Adipocyte (in vitro differentiated cells): ENCODE measurements at regions not wholly inside any gene's neighbourhood (a gene's known extent, or its start where the extent isn't known, plus 50 kb on each side); places are given as distances from the start of the nearest gene placed in this dataset.

ENCODE experiments used
- DNase-seq: peaks from one replicate; pipeline ENCODE4 v3.0.0-alpha.2; 2015; ENCODE audit warnings: low read depth
- H3K27me3 ChIP-seq: replicated peaks from 2 replicates; pipeline ENCODE4 v1.7.0; 2013; ENCODE audit warnings: mild to moderate bottlenecking, low read length, moderate library complexity; ENCODE audit not compliant: control insufficient read depth, insufficient read depth
- H3K36me3 ChIP-seq: 2 replicates; pipeline ENCODE4 v1.7.0; 2013; ENCODE audit warnings: low read length, mild to moderate bottlenecking, moderate library complexity; ENCODE audit not compliant: control insufficient read depth, insufficient read depth, severe bottlenecking
- H3K4me1 ChIP-seq: 2 replicates; pipeline ENCODE4 v1.7.0; 2013; ENCODE audit warnings: mild to moderate bottlenecking, low read length, moderate library complexity; ENCODE audit not compliant: control insufficient read depth, insufficient read depth
- H3K4me3 ChIP-seq: 2 replicates; pipeline ENCODE4 v1.7.0; 2013; ENCODE audit warnings: mild to moderate bottlenecking, low read length, moderate library complexity
- H3K9ac ChIP-seq: 2 replicates; pipeline ENCODE4 v1.7.0; 2013; ENCODE audit warnings: mild to moderate bottlenecking, low read length, moderate library complexity
- H3K9me3 ChIP-seq: 2 replicates; pipeline ENCODE4 v1.7.0; 2013; ENCODE audit warnings: mild to moderate bottlenecking, low read length, moderate library complexity; ENCODE audit not compliant: control insufficient read depth

DNA sequence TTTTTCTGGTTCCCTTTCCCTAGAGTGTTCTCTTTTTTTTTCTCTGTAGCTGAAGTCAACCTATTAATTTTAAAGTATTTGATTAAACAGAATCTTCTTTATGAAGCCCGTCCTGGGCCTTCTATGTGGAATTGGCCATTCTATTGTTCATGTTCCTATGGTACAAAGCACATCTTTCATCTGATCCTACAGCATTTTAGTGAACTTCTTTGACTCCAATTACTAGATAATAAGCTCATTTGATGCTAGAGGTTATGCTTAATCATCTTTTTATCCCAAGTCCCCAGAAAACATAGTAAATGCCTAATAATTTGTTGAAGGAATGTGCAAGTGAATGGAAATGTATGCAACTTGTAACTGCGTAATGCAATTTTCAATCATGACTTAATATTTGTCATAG lies 472.0 kb upstream of the KLF6 start:
- no peaks in the 10 kb centered on the region for H3K36me3 ChIP-seq
- H3K9ac ChIP-seq = no peak overlapping the region
- H3K4me1 ChIP-seq = peaks cover 42% of the 10 kb centered on the region
- no peaks in the 10 kb centered on the region for H3K27me3 ChIP-seq
- no peak overlapping the region for H3K4me3 ChIP-seq
- no peaks in the 10 kb centered on the region for H3K9me3 ChIP-seq
- DNase-seq = no peak

DNA sequence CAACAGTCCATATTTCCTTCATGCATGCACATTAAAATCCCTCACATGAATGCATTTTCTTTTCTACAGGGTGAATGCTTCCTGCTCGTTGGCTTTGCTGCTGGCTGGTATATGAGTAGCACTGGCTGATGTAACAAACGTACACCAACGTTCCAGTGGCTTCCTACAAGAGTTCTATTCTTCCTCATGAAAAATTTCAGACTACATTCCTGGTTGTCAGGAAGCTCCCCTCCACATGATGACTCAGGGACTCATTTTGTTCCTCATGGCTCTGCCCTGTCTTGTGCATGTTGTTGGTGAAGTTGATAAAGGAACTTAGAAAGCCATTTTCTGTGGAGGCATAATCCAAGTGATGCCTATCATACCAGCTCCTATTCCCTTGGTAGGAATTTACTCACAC lies 470.7 kb upstream of the KLF6 start:
- no peaks in the 10 kb centered on the region for H3K36me3 ChIP-seq
- no peaks in the 10 kb centered on the region for H3K9me3 ChIP-seq
- H3K4me1 ChIP-seq = peaks cover 42% of the 10 kb centered on the region
- H3K9ac ChIP-seq = no peak overlapping the region
- H3K4me3 ChIP-seq = no peak overlapping the region
- no peaks in the 10 kb centered on the region for H3K27me3 ChIP-seq
- DNase-seq = no peak

DNA sequence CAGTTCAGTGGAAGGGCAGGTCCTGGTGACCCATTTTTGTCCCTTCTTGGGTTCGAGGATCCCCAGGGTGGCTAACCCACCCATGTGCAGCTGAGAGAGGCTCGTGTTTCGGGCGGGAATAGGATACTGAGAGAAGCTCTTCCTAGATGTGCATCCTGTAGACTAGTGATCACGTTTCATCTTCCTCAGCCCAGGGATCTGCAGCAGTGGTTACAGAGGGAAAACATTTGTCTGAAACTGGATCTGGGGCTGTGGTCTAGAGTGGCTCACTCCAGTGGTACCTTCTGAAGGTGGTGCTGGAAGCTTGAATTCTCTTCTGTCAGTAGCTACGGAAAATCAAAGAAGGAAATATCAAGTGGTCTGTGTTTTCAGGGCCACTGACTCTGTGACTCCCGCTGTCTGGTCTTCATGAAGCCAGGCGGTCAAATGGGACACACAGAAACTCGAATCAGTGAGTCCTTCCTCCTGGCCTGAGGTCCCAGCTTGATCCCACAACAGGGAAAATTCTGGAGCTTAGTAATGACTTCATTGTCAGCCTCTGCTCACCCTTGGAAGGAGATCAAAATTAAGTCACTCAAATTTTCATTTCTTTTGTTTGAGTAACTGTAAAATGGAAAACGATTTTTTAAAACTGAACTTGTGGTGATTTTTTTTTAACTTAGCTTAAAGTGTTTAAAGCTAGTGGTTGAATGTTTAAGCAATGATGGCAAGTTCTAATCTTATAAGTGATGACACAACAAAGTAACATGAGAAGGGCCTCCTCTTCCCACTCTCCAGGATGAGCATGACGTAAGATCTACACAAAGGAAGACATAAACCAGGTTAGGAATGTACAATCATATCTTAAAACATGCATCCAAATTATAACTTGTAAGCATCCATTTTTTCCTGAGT lies 469.3 kb upstream of the KLF6 start:
- DNase-seq = peak; percentile 78
- Histone ChIP-seq H3K4me1 (peaks cover 42% of the 10 kb centered on the region), H3K36me3 (no peaks in the 10 kb centered on the region), H3K27me3 (no peaks in the 10 kb centered on the region), H3K4me3 (no peak overlapping the region), H3K9ac (peak overlapping the region; percentile 71), H3K9me3 (no peaks in the 10 kb centered on the region)

DNA sequence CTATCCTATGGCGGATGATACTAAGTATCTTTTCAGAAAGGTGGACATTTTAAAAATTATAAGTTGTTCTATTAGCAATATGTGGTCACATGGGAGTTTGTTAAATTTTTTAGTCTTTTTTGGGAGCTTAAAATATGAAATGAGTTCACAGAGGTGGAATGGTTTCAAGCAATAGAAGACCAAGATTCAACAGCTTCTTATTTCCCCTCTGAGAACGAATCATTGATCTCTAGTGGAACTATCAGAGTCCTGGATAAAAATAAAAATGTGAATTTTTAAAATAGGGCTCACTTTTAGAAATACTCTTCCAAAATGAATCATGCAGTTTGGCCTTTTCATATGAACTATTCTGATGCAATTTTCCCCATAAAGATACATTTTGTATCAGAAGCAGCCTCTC lies 467.7 kb upstream of the KLF6 start:
- Histone ChIP-seq H3K27me3 (no peaks in the 10 kb centered on the region), H3K9ac (peak overlapping the region; percentile 74), H3K4me1 (peaks cover 43% of the 10 kb centered on the region), H3K9me3 (no peaks in the 10 kb centered on the region), H3K4me3 (peak overlapping the region; percentile 14), H3K36me3 (no peaks in the 10 kb centered on the region)
- peak; percentile 36 for DNase-seq

DNA sequence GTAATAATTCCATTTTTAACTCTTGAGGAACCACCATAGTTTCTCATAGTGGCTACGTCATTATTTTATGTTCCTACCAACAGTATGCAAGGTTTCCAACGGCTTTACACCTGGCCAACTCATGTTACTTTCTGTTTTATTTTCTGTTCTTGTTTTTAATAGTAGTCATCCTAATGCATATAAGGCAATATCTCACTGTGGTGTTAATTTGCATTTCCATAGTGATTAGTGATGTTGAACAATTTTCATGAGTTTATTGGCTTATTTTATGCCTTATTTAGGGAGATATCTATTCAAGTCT lies 465.5 kb upstream of the KLF6 start:
- Histone ChIP-seq H3K4me3 (no peak overlapping the region), H3K9ac (no peak overlapping the region), H3K9me3 (no peaks in the 10 kb centered on the region), H3K27me3 (no peaks in the 10 kb centered on the region), H3K4me1 (peaks cover 60% of the 10 kb centered on the region), H3K36me3 (no peaks in the 10 kb centered on the region)
- no peak for DNase-seq

DNA sequence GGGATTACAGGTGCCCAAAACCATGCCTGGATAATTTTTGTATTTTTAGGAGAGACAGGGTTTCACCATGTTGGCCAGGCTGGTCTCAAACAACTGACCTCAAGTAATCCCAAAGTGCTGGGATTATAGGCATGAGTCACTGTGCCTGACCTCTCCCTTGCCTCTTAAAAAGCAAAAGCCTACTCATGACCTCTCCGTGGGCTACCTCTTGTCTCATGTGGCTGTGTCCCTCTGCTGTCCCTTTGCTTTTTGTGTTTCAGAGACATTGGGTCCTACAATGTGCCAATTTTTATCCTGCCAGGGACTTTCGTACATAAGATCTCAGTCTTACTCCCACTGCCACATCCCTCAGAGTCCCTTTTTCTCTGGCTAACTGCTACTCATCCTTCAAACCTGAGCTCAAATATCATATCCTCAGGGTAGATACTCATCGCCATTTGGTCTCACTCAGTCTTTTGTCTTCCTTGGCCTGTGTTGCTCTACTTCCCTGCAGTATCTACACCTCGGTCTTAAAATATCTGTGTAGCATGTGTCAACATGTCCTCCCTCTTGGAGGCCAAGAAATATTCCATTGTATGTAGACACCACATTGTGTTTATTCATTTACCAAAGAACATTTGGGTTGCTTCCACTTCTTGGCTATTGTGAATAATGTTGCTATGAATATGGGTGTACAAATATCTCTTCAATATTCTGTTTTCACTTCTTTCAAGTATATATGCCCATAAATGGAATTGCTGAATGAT lies 465.0 kb upstream of the KLF6 start:
- DNase-seq = no peak
- Histone ChIP-seq H3K9me3 (no peaks in the 10 kb centered on the region), H3K36me3 (no peaks in the 10 kb centered on the region), H3K4me3 (peak overlapping the region; percentile 1), H3K9ac (peak overlapping the region; percentile 11), H3K4me1 (peaks cover 63% of the 10 kb centered on the region), H3K27me3 (no peaks in the 10 kb centered on the region)

DNA sequence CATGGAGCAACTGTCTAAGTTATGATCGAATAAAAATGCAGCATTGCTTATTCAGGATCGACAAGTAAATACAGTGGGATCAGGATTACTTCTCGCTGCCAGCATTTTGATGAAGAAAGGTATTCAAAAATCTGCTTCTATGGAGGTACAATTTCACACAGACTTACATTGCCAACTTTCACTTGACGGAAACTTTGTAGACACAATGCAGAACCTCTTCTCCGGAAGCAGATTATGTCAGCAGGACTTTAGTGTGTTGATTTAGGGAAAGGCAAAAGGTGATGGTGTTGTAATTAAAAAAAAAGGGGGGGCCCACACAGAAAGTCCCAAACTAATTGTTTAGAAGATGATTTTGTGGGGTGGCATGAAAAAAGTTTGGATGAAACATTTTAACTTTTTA lies 462.4 kb upstream of the KLF6 start:
- peak overlapping the region; percentile 70 for H3K4me3 ChIP-seq
- no peaks in the 10 kb centered on the region for H3K27me3 ChIP-seq
- H3K4me1 ChIP-seq = peaks cover 62% of the 10 kb centered on the region
- peak overlapping the region; percentile 84 for H3K9ac ChIP-seq
- H3K9me3 ChIP-seq = no peaks in the 10 kb centered on the region
- no peak for DNase-seq
- no peaks in the 10 kb centered on the region for H3K36me3 ChIP-seq

DNA sequence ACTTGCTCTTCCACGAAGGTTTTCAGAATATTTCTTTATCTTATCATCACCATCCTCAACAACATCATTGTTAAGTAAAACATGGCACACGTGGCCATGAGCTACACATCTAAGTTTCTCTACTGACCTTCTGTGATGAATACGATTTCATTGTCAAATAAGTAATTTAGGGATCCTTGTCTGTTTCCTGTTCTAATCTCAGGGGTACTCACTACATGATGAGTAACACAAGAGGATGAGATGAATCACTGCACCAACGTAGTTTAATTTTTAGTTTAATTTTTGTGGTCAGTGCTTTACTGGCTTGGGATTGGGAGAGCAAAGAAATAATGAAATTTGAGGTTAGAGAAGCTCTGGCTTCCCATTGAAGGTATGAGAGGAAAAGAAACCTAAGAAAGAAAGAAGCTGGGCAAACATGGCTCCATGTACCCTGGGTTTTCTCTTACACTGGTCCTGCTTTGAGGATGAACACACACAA lies 461.9 kb upstream of the KLF6 start:
- no peaks in the 10 kb centered on the region for H3K27me3 ChIP-seq
- H3K4me1 ChIP-seq = peaks cover 62% of the 10 kb centered on the region
- peak; percentile 77 for DNase-seq
- peak overlapping the region; percentile 84 for H3K9ac ChIP-seq
- H3K4me3 ChIP-seq = peak overlapping the region; percentile 70
- H3K36me3 ChIP-seq = no peaks in the 10 kb centered on the region
- H3K9me3 ChIP-seq = no peaks in the 10 kb centered on the region

DNA sequence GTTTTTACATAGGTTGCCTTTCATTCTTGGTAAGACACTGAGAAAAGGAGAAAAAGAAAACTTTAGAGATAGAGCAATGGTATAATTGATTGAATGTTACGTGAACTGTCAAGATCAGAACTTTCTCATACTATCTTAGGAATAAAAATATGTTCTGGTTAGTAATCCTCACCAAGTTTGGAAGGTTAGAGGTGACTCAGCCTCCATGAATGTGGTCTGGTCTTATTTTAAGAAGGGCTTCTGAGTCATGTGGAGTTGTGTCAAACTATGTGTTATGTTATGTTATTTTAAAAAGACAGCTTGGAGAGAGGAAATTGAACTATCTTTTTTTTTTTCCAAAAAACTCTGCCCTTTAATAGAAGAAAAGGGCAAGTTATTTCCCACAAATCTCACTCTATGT lies 458.6 kb upstream of the KLF6 start:
- no peaks in the 10 kb centered on the region for H3K9me3 ChIP-seq
- DNase-seq = peak; percentile 96
- H3K4me3 ChIP-seq = peak overlapping the region; percentile 79
- peak overlapping the region; percentile 89 for H3K9ac ChIP-seq
- peaks cover 72% of the 10 kb centered on the region for H3K4me1 ChIP-seq
- H3K27me3 ChIP-seq = no peaks in the 10 kb centered on the region
- H3K36me3 ChIP-seq = no peaks in the 10 kb centered on the region

DNA sequence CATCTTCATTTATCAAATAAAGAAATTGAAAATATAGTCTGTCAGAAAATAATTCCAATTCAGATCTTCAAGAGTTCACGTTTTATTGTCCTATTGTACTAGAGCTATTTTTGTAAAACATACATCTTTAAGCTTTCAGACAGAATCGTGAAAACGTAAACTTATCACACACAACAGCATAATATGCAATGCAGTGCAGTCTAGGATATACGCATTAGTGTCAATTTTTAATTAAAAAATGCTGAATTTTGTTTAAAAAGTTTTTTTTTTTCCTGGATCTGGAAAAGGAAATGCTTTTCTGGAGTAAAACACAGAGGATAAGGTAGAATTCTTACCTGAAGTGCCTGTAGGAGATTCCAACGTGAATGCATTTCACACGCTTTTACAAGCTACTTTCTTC lies 458.2 kb upstream of the KLF6 start:
- Histone ChIP-seq H3K36me3 (no peaks in the 10 kb centered on the region), H3K27me3 (no peaks in the 10 kb centered on the region), H3K9me3 (no peaks in the 10 kb centered on the region), H3K4me1 (peaks cover 72% of the 10 kb centered on the region), H3K4me3 (peak overlapping the region; percentile 79), H3K9ac (peak overlapping the region; percentile 89)
- DNase-seq = no peak

DNA sequence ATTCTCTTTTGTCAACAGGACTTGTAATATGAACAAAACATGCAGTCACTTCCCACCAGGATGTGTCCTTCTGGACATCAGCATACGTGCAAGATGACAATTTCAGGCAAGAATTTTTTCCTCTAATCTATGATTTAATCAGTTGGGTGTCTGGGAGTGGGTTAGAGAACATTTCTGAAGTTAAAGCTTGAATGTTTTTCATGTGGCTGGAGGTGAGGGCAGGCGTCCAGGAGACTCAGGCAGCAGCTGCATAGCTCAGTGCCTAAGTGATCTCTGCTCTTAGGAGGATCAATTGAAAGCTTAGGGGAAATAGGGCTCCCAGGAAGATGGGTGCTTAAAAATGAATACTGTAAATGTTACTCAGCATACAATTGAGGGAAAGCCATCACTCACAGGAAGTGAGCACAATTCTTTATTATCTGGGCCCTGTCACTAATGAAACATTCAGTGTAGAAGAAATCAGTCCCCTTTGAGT lies 457.6 kb upstream of the KLF6 start:
- Histone ChIP-seq H3K4me3 (peak overlapping the region; percentile 79), H3K36me3 (no peaks in the 10 kb centered on the region), H3K27me3 (no peaks in the 10 kb centered on the region), H3K4me1 (peaks cover 71% of the 10 kb centered on the region), H3K9ac (peak overlapping the region; percentile 89), H3K9me3 (no peaks in the 10 kb centered on the region)
- peak; percentile 80 for DNase-seq
